GM18861 (cell line): ENCODE measurements at regions not wholly inside any gene's neighbourhood (a gene's known extent, or its start where the extent isn't known, plus 50 kb on each side); places are given as distances from the start of the nearest gene placed in this dataset.
A peak's percentile ranks its signal among the peaks of the same experiment; 100 is the strongest.

Source experiments
- ATAC-seq: cut with Tn5 transposase; IDR thresholded peaks from one replicate; pipeline ENCODE4 v1.9.1; 2021; ENCODE audit not compliant: unreplicated experiment

- no peak for ATAC-seq
Measured at GRCh38 chr2:196383799-196384198, 212.4 kb upstream of the STK17B start.

GRCh38 chr2:196384729-196385128 lies 213.4 kb upstream of the STK17B start:
- no peak for ATAC-seq

- ATAC-seq = no peak
Measured at GRCh38 chr2:196389670-196390069, 218.3 kb upstream of the STK17B start.

GRCh38 chr2:196390243-196391148 lies 219.1 kb upstream of the STK17B start:
- no peak for ATAC-seq

- no peak for ATAC-seq
Measured at GRCh38 chr2:196391149-196391479, 219.7 kb upstream of the STK17B start.

GRCh38 chr2:196399096-196399495 lies 227.7 kb upstream of the STK17B start:
- ATAC-seq = no peak

GRCh38 chr2:196399722-196400691 lies 228.6 kb upstream of the STK17B start:
- ATAC-seq = no peak

- no peak for ATAC-seq
Measured at GRCh38 chr2:196403471-196403870, 232.1 kb upstream of the STK17B start.

GRCh38 chr2:196404276-196404675 lies 232.9 kb upstream of the STK17B start:
- ATAC-seq = no peak

GRCh38 chr2:196407675-196408264 lies 231.7 kb upstream of the CCDC150 start:
- no peak for ATAC-seq

GRCh38 chr2:196409376-196409775 lies 230.1 kb upstream of the CCDC150 start:
- ATAC-seq = peak; percentile 35

- ATAC-seq = no peak
Measured at GRCh38 chr2:196410008-196410407, 229.5 kb upstream of the CCDC150 start.

GRCh38 chr2:196413821-196414274 lies 225.7 kb upstream of the CCDC150 start:
- peak; percentile 89 for ATAC-seq

- ATAC-seq = peak; percentile 50
Measured at GRCh38 chr2:196415384-196415783, 224.1 kb upstream of the CCDC150 start.

- no peak for ATAC-seq
Measured at GRCh38 chr2:196420143-196420542, 219.4 kb upstream of the CCDC150 start.

- ATAC-seq = no peak
Measured at GRCh38 chr2:196421880-196422279, 217.6 kb upstream of the CCDC150 start.

- ATAC-seq = no peak
Measured at GRCh38 chr2:196422361-196422760, 217.2 kb upstream of the CCDC150 start.

GRCh38 chr2:196426122-196426521 lies 213.4 kb upstream of the CCDC150 start:
- no peak for ATAC-seq

- ATAC-seq = no peak
Measured at GRCh38 chr2:196427986-196428634, 211.4 kb upstream of the CCDC150 start.

- no peak for ATAC-seq
Measured at GRCh38 chr2:196431076-196431475, 208.4 kb upstream of the CCDC150 start.

GRCh38 chr2:196431957-196432356 lies 207.6 kb upstream of the CCDC150 start:
- ATAC-seq = no peak
